GM23338 (cell line): ENCODE measurements at regions not wholly inside any gene's neighbourhood (a gene's known extent, or its start where the extent isn't known, plus 50 kb on each side); places are given as distances from the start of the nearest gene placed in this dataset.

Source experiments
- ATAC-seq: fragments of 200-7000 bp; cut with Tn5 transposase; 3 replicates; pipeline ENCODE4 v1.9.1; 2020
- DNase-seq: peaks from one replicate; pipeline ENCODE4 v3.0.0-alpha.2; 2015; ENCODE audit warnings: low spot score
- H2AFZ ChIP-seq: fragments of 200-600 bp; sonication (generic); 2 replicates; pipeline ENCODE4 v1.8.0; 2016; ENCODE audit warnings: antibody characterized with exemption, mild to moderate bottlenecking, moderate library complexity
- H3F3A ChIP-seq: fragments of 200-600 bp; sonication (generic); replicated peaks from 2 replicates; pipeline ENCODE4 v1.8.0; 2017; ENCODE audit warnings: antibody characterized with exemption, mixed run types, low read depth
- H3K27ac ChIP-seq: fragments of 200-600 bp; sonication (generic); 2 replicates; pipeline ENCODE4 v1.6.1; 2016; ENCODE audit warnings: low read depth
- H3K27me3 ChIP-seq: fragments of 200-600 bp; sonication (generic); 2 replicates; pipeline ENCODE4 v1.8.0; 2016; ENCODE audit warnings: mild to moderate bottlenecking, mixed run types, moderate library complexity; ENCODE audit not compliant: insufficient read depth
- H3K36me3 ChIP-seq: fragments of 200-600 bp; sonication (generic); 2 replicates; pipeline ENCODE4 v1.8.0; 2016; ENCODE audit warnings: mild to moderate bottlenecking; ENCODE audit not compliant: insufficient read depth
- H3K4me1 ChIP-seq: fragments of 200-600 bp; sonication (generic); 2 replicates; pipeline ENCODE4 v1.8.0; 2016; ENCODE audit warnings: mild to moderate bottlenecking, moderate library complexity; ENCODE audit not compliant: insufficient read depth
- H3K4me2 ChIP-seq: fragments of 200-600 bp; sonication (generic); 2 replicates; pipeline ENCODE4 v1.7.1; 2017; ENCODE audit warnings: mixed run types
- H3K4me3 ChIP-seq: fragments of 200-600 bp; sonication (generic); 2 replicates; pipeline ENCODE4 v1.6.1; 2016; ENCODE audit warnings: mixed run types
- H3K79me2 ChIP-seq: fragments of 200-600 bp; sonication (generic); replicated peaks from 2 replicates; pipeline ENCODE4 v1.8.0; 2017; ENCODE audit warnings: mild to moderate bottlenecking; ENCODE audit not compliant: insufficient read depth
- H3K9me2 ChIP-seq: fragments of 200-600 bp; sonication (generic); 2 replicates; pipeline ENCODE4 v1.8.0; 2017; ENCODE audit not compliant: insufficient read depth
- H4K20me1 ChIP-seq: fragments of 200-600 bp; sonication (generic); replicated peaks from 2 replicates; pipeline ENCODE4 v1.8.0; 2017; ENCODE audit warnings: mild to moderate bottlenecking; ENCODE audit not compliant: insufficient read depth
- H3K27ac Mint-ChIP-seq: 2 replicates; pipeline ENCODE4 v1.8.0; 2020; ENCODE audit warnings: inconsistent platforms, mild to moderate bottlenecking, moderate library complexity, mixed read lengths
- H3K27me3 Mint-ChIP-seq: 3 replicates; pipeline ENCODE4 v1.8.0; 2022; ENCODE audit warnings: low read depth, mild to moderate bottlenecking, moderate library complexity, mixed read lengths, inconsistent platforms; ENCODE audit not compliant: insufficient read depth, poor library complexity
- H3K36me3 Mint-ChIP-seq: 3 replicates; pipeline ENCODE4 v1.8.0; 2021; ENCODE audit warnings: low read depth, mild to moderate bottlenecking, inconsistent platforms, moderate library complexity, mixed read lengths
- H3K4me1 Mint-ChIP-seq: 3 replicates; pipeline ENCODE4 v1.8.0; 2020; ENCODE audit warnings: mild to moderate bottlenecking, inconsistent platforms, mixed read lengths
- H3K4me3 Mint-ChIP-seq: 3 replicates; pipeline ENCODE4 v1.8.0; 2021; ENCODE audit warnings: moderate library complexity, mild to moderate bottlenecking, inconsistent platforms, mixed read lengths
- H3K9me3 Mint-ChIP-seq: 3 replicates; pipeline ENCODE4 v1.8.0; 2020; ENCODE audit warnings: moderate library complexity, mild to moderate bottlenecking, inconsistent platforms, mixed read lengths
- EZH2 ChIP-seq: fragments of 200-600 bp; sonication (generic); IDR thresholded peaks from one replicate; pipeline ENCODE4 v1.8.0; 2017; ENCODE audit warnings: antibody characterized with exemption, mild to moderate bottlenecking, low read depth; ENCODE audit not compliant: unreplicated experiment
- EZH2phosphoT487 ChIP-seq: fragments of 200-600 bp; sonication (generic); IDR thresholded peaks from one replicate; pipeline ENCODE4 v1.8.1; 2018; ENCODE audit warnings: antibody characterized with exemption; ENCODE audit not compliant: unreplicated experiment
- JUNB ChIP-seq: IDR thresholded peaks from one replicate; pipeline ENCODE4 v1.6.1; 2016; ENCODE audit warnings: antibody characterized with exemption; ENCODE audit not compliant: unreplicated experiment
- NANOG ChIP-seq: IDR thresholded peaks from 2 replicates; pipeline ENCODE4 v1.6.1; 2016; ENCODE audit warnings: antibody characterized with exemption, borderline replicate concordance
- POLR2AphosphoS5 ChIP-seq: IDR thresholded peaks from 2 replicates; pipeline ENCODE4 v1.6.1; 2016; ENCODE audit warnings: antibody characterized with exemption, low read depth
- STAT1 ChIP-seq: IDR thresholded peaks from one replicate; pipeline ENCODE4 v1.6.1; 2016; ENCODE audit warnings: antibody characterized with exemption; ENCODE audit not compliant: unreplicated experiment
- ZNF114 ChIP-seq: fragments of 250-450 bp; sonication (Bioruptor Pico); IDR thresholded peaks from 2 replicates; pipeline ENCODE4 v1.5.0; 2020; ENCODE audit warnings: mild to moderate bottlenecking, moderate library complexity
- ZNF331 ChIP-seq: fragments of 250-450 bp; sonication (Bioruptor Pico); IDR thresholded peaks from 2 replicates; pipeline ENCODE4 v1.5.0; 2020; ENCODE audit warnings: low read depth, mild to moderate bottlenecking, moderate library complexity
- ZNF462 ChIP-seq: fragments of 250-450 bp; sonication (Bioruptor Pico); IDR thresholded peaks from 2 replicates; pipeline ENCODE4 v1.5.0; 2020; ENCODE audit warnings: mild to moderate bottlenecking, moderate library complexity
- TF ChIP-seq, protein P1 (sequence below): IDR thresholded peaks from 2 replicates; pipeline ENCODE4 v1.6.1; 2016; ENCODE audit warnings: antibody characterized with exemption

GRCh38 chr7:132072165-132072564 lies 504.1 kb downstream of the PLXNA4 start (continued):
- TF ChIP-seq ZNF462 = no peak
- TF ChIP-seq EZH2phosphoT487 = no peak
- TF ChIP-seq STAT1 = no peak

DNA sequence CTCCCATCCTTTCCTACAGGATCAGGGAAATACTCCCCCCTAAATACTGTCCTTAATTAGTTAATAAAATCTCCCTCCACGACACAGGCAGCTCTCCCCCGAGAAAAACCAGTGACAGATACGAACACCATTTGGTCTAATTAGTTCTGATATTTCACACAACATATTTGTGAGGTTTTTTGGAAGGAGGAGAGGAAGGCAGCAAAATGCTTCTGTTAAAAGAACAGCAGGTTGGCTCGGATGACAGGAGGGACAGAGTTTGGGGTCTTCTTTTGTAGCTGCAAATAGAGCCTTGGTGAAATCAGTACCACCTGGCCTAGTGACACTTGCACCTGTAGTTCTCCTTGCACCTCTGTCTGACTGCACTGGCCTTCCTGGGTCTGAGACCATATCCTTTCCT lies 507.0 kb downstream of the PLXNA4 start:
- Mint-ChIP-seq H3K27me3 (peaks cover 8% of the 10 kb centered on the region), H3K36me3 (peaks cover 3% of the 10 kb centered on the region; the same call in 1 of the 3 replicates), H3K4me1 (no peaks in the 10 kb centered on the region; the same call in 2 of the 3 replicates), H3K4me3 (no peak overlapping the region), H3K9me3 (peaks cover 7% of the 10 kb centered on the region; the same call in 2 of the 3 replicates), H3K27ac (no peak overlapping the region)
- Histone ChIP-seq H3F3A (no peaks in the 10 kb centered on the region), H3K4me2 (no peak overlapping the region), H2AFZ (no peak overlapping the region), H3K4me3 (no peak overlapping the region), H4K20me1 (no peaks in the 10 kb centered on the region), H3K9me2 (0 out of 2 replicates have a peak, but pooled peaks cover 5% of the 10 kb centered on the region), H3K27ac (no peak overlapping the region), H3K4me1 (no peaks in the 10 kb centered on the region), H3K27me3 (no peaks in the 10 kb centered on the region), H3K36me3 (no peaks in the 10 kb centered on the region), H3K79me2 (no peaks in the 10 kb centered on the region)
- no peak for ATAC-seq
- no peak for DNase-seq
- TF ChIP-seq ZNF331 (CRISPR knock-in tag) = no peak
- TF ChIP-seq ZNF462 = no peak
- TF ChIP-seq EZH2 = no peak
- TF ChIP-seq, protein P1, sequence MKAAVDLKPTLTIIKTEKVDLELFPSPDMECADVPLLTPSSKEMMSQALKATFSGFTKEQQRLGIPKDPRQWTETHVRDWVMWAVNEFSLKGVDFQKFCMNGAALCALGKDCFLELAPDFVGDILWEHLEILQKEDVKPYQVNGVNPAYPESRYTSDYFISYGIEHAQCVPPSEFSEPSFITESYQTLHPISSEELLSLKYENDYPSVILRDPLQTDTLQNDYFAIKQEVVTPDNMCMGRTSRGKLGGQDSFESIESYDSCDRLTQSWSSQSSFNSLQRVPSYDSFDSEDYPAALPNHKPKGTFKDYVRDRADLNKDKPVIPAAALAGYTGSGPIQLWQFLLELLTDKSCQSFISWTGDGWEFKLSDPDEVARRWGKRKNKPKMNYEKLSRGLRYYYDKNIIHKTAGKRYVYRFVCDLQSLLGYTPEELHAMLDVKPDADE = no peak
- no peak for TF ChIP-seq EZH2phosphoT487
- TF ChIP-seq NANOG = no peak
- TF ChIP-seq POLR2AphosphoS5 = no peak
- no peak for TF ChIP-seq JUNB
- no peak for TF ChIP-seq ZNF114 (CRISPR knock-in tag)
